Erythroblast (primary cell): ENCODE measurements at regions not wholly inside any gene's neighbourhood (a gene's known extent, or its start where the extent isn't known, plus 50 kb on each side); places are given as distances from the start of the nearest gene placed in this dataset.

ENCODE experiments used
- GATA1 ChIP-seq: IDR thresholded peaks from 2 replicates; pipeline ENCODE4 v1.6.1; 2011; ENCODE audit warnings: low read depth, mild to moderate bottlenecking, control low read depth, low read length, moderate library complexity
- POLR2A ChIP-seq: IDR thresholded peaks from 2 replicates; pipeline ENCODE4 v1.6.1; 2011; ENCODE audit warnings: mild to moderate bottlenecking, low read length

DNA sequence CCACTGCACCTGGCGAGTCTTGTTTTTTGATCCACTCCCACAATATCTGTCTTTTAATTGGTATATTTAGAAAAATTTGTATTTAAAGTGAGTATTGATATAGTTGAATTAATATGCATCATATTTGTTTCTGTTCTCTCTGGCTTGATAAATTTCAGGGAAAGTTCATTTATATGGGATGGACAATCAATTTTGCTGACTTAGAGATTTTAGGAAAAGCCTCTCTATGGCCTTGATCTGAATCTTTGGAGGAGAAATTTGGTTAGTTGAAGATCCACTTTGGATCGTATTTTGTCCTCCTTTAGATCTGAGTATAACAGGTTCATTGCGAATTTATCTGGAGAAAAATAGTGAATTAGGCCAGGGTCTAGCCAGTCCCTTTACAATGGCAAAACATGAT is 67.2 kb downstream of the SPRY2 start:
- TF ChIP-seq POLR2A (no peak), GATA1 (no peak)
